IMR-90 (cell line): ENCODE measurements at regions not wholly inside any gene's neighbourhood (a gene's known extent, or its start where the extent isn't known, plus 50 kb on each side); places are given as distances from the start of the nearest gene placed in this dataset.
A peak's percentile ranks its signal among the peaks of the same experiment; 100 is the strongest.

ENCODE experiments used
- ATAC-seq: fragments of 200-7000 bp; cut with Tn5 transposase; 2 replicates; pipeline ENCODE4 v1.9.1; 2020; ENCODE audit warnings: low read depth, mild to moderate bottlenecking, moderate library complexity
- BruUV-seq: library from RNA; stranded (reverse); fragments of 400-500 nt; replicated peaks from 2 replicates; lab custom pipeline; 2021; lab: Mats Ljungman, UMichigan
- CTCF ChIA-PET: fragments of 300-600 bp; formaldehyde crosslinking; extraction: SDS; loops from one replicate; lab custom pipeline; 2021; ENCODE audit warnings: antibody characterized with exemption; lab: Yijun Ruan, JAX
- POLR2A ChIA-PET: fragments of 300-600 bp; sonication (Branson Sonifier 250); formaldehyde crosslinking; loops from one replicate; lab custom pipeline; 2022; ENCODE audit warnings: antibody characterized with exemption; ENCODE audit not compliant: unreplicated experiment; lab: Charles Lee
- DNase-seq: peaks from one replicate; pipeline ENCODE4 v3.0.0; 2013
- H2AFZ ChIP-seq: replicated peaks from 2 replicates; pipeline ENCODE3; 2013; ENCODE audit warnings: low read length, mild to moderate bottlenecking; ENCODE audit not compliant: poor library complexity
- H2AK5ac ChIP-seq: 2 replicates; pipeline ENCODE4 v1.6.1; 2013; ENCODE audit warnings: low read depth, low read length, inconsistent platforms
- H2AK9ac ChIP-seq: replicated peaks from 2 replicates; pipeline ENCODE3; 2013; ENCODE audit warnings: mild to moderate bottlenecking, low read depth, low read length, moderate library complexity; ENCODE audit not compliant: poor library complexity
- H2BK120ac ChIP-seq: 2 replicates; pipeline ENCODE4 v1.6.1; 2013; ENCODE audit warnings: low read depth, low read length, inconsistent platforms
- H2BK15ac ChIP-seq: 3 replicates; pipeline ENCODE4 v1.6.1; 2013; ENCODE audit warnings: low read depth, low read length, inconsistent platforms
- H2BK20ac ChIP-seq: 2 replicates; pipeline ENCODE4 v1.6.1; 2013; ENCODE audit warnings: low read depth, mild to moderate bottlenecking, inconsistent platforms, low read length, moderate library complexity
- H2BK5ac ChIP-seq: 2 replicates; pipeline ENCODE4 v1.6.1; 2013; ENCODE audit warnings: mild to moderate bottlenecking, low read depth, low read length, inconsistent platforms; ENCODE audit not compliant: poor library complexity, severe bottlenecking
- H3K14ac ChIP-seq: replicated peaks from 2 replicates; pipeline ENCODE4 v1.6.1; 2013; ENCODE audit warnings: low read depth, low read length, inconsistent platforms
- H3K18ac ChIP-seq: 2 replicates; pipeline ENCODE4 v1.6.1; 2013; ENCODE audit warnings: low read depth, low read length, control low read depth
- H3K23ac ChIP-seq: 2 replicates; pipeline ENCODE4 v1.6.1; 2013; ENCODE audit warnings: low read depth, low read length, inconsistent platforms
- H3K27ac ChIP-seq: 2 replicates; pipeline ENCODE4 v1.5.1; 2013; ENCODE audit warnings: mild to moderate bottlenecking, control low read depth, low read length; ENCODE audit not compliant: insufficient read depth
- H3K27me3 ChIP-seq: 2 replicates; pipeline ENCODE4 v1.6.1; 2013; ENCODE audit warnings: low read length; ENCODE audit not compliant: control insufficient read depth, insufficient read depth
- H3K36me3 ChIP-seq: 2 replicates; pipeline ENCODE4 v1.6.1; 2013; ENCODE audit warnings: low read length, mixed read lengths; ENCODE audit not compliant: control insufficient read depth, insufficient read depth
- H3K4ac ChIP-seq: 2 replicates; pipeline ENCODE4 v1.6.1; 2013; ENCODE audit warnings: low read depth, low read length, inconsistent platforms
- H3K4me1 ChIP-seq: 2 replicates; pipeline ENCODE4 v1.6.1; 2013; ENCODE audit warnings: low read length, mixed read lengths; ENCODE audit not compliant: control insufficient read depth, insufficient read depth
- H3K4me2 ChIP-seq: 2 replicates; pipeline ENCODE4 v1.6.1; 2013; ENCODE audit warnings: low read depth, mild to moderate bottlenecking, control low read depth, low read length, moderate library complexity
- H3K4me3 ChIP-seq: 2 replicates; pipeline ENCODE4 v1.5.1; 2013; ENCODE audit warnings: low read depth, mild to moderate bottlenecking, control low read depth, low read length, moderate library complexity; ENCODE audit not compliant: insufficient read depth
- H3K56ac ChIP-seq: 2 replicates; pipeline ENCODE4 v1.6.1; 2013; ENCODE audit warnings: low read length, inconsistent platforms; ENCODE audit not compliant: insufficient read depth; ENCODE audit errors: extremely low read depth
- H3K79me1 ChIP-seq, 2 experiments: 2 replicates each; pipeline ENCODE4 v1.6.1; 2013; ENCODE audit warnings: low read length in 2 of 2, inconsistent platforms in 1 of 2, low read depth in 1 of 2
- H3K9ac ChIP-seq: 2 replicates; pipeline ENCODE4 v1.6.1; 2013; ENCODE audit warnings: low read depth, low read length, control low read depth
- H3K9me1 ChIP-seq: 2 replicates; pipeline ENCODE4 v1.6.1; 2013; ENCODE audit warnings: low read length, inconsistent platforms; ENCODE audit not compliant: insufficient read depth
- H3K9me3 ChIP-seq: 2 replicates; pipeline ENCODE4 v1.6.1; 2013; ENCODE audit warnings: low read length; ENCODE audit not compliant: control insufficient read depth, insufficient read depth
- H4K20me1 ChIP-seq: 2 replicates; pipeline ENCODE4 v1.6.1; 2013; ENCODE audit warnings: low read length, inconsistent platforms; ENCODE audit not compliant: insufficient read depth
- H4K5ac ChIP-seq: 2 replicates; pipeline ENCODE4 v1.6.1; 2013; ENCODE audit warnings: mild to moderate bottlenecking, low read depth, low read length, control low read depth
- H4K8ac ChIP-seq, 2 experiments: 2 replicates each; pipeline ENCODE4 v1.6.1; 2013; ENCODE audit warnings: low read depth in 2 of 2, low read length in 2 of 2, control low read depth in 1 of 2, inconsistent platforms in 1 of 2
- H4K91ac ChIP-seq: 2 replicates; pipeline ENCODE4 v1.6.1; 2013; ENCODE audit warnings: low read depth, low read length, inconsistent platforms; ENCODE audit not compliant: insufficient read depth
- BHLHE40 ChIP-seq: fragments of 150-350 bp; IDR thresholded peaks from 2 replicates; pipeline ENCODE4 v1.6.1; 2016; ENCODE audit warnings: mild to moderate bottlenecking, low read depth, low read length
- CEBPB ChIP-seq: IDR thresholded peaks from 2 replicates; pipeline ENCODE4 v1.6.1; 2012; ENCODE audit warnings: low read depth, low read length, improper control_type of control experiment
- CHD1 ChIP-seq: IDR thresholded peaks from 2 replicates; pipeline ENCODE4 v1.6.1; 2012; ENCODE audit warnings: low read depth, low read length, improper control_type of control experiment
- ELK1 ChIP-seq: fragments of 150-350 bp; IDR thresholded peaks from 2 replicates; pipeline ENCODE4 v1.6.1; 2016; ENCODE audit warnings: low read depth, mild to moderate bottlenecking, low read length, moderate library complexity, borderline replicate concordance
- FOS ChIP-seq: fragments of 150-350 bp; IDR thresholded peaks from 2 replicates; pipeline ENCODE4 v1.6.1; 2016; ENCODE audit warnings: low read depth, low read length
- MAFK ChIP-seq: IDR thresholded peaks from 2 replicates; pipeline ENCODE4 v1.6.1; 2012; ENCODE audit warnings: low read depth, low read length, improper control_type of control experiment
- MAZ ChIP-seq: IDR thresholded peaks from 2 replicates; pipeline ENCODE4 v1.6.1; 2012; ENCODE audit warnings: low read depth, mild to moderate bottlenecking, low read length, improper control_type of control experiment, moderate library complexity, borderline replicate concordance
- MXI1 ChIP-seq: IDR thresholded peaks from 2 replicates; pipeline ENCODE4 v1.6.1; 2012; ENCODE audit warnings: low read depth, mild to moderate bottlenecking, low read length, moderate library complexity, borderline replicate concordance
- NFE2L2 ChIP-seq: fragments of 150-350 bp; IDR thresholded peaks from 2 replicates; pipeline ENCODE4 v1.6.1; 2016; ENCODE audit warnings: low read depth, mild to moderate bottlenecking, low read length
- POLR2A ChIP-seq: IDR thresholded peaks from 2 replicates; pipeline ENCODE4 v1.6.1; 2012; ENCODE audit warnings: mild to moderate bottlenecking, low read depth, low read length
- RAD21 ChIP-seq: IDR thresholded peaks from 2 replicates; pipeline ENCODE4 v1.6.1; 2012; ENCODE audit warnings: low read length, improper control_type of control experiment
- RCOR1 ChIP-seq: IDR thresholded peaks from 2 replicates; pipeline ENCODE4 v1.6.1; 2012; ENCODE audit warnings: mild to moderate bottlenecking, low read length, improper control_type of control experiment; ENCODE audit not compliant: insufficient replicate concordance
- RFX5 ChIP-seq: IDR thresholded peaks from 2 replicates; pipeline ENCODE4 v1.8.0; 2012; ENCODE audit warnings: low read depth, mild to moderate bottlenecking, low read length, moderate library complexity
- SMC3 ChIP-seq: fragments of 150-350 bp; IDR thresholded peaks from 2 replicates; pipeline ENCODE4 v1.6.1; 2016; ENCODE audit warnings: low read depth, mild to moderate bottlenecking, antibody characterized with exemption, low read length, moderate library complexity
- USF2 ChIP-seq: fragments of 150-350 bp; IDR thresholded peaks from 2 replicates; pipeline ENCODE4 v1.6.1; 2017; ENCODE audit warnings: mild to moderate bottlenecking, antibody characterized with exemption, low read length, low read depth
- WGBS, 2 experiments: methylation state at CpG; one replicate each; pipeline versions ENCODE4 v1.1.5 to v1.1.7; 2013; ENCODE audit warnings: missing lambda C conversion rate in 2 of 2; ENCODE audit not compliant: insufficient read length in 1 of 2; ENCODE audit errors: extremely low coverage in 2 of 2; 5-methylcytosine and 5-hydroxymethylcytosine counted together
- dilution Hi-C: fragments of 300-500 bp; cut with HindIII; formaldehyde crosslinking; loops from one replicate; pipeline ENCODE4 v1.14.3; 2018; ENCODE audit warnings: low sequenced_read_pairs; ENCODE audit not compliant: unreplicated experiment
- in situ Hi-C: fragments of 300-500 bp; cut with MboI; formaldehyde crosslinking; loops from 3 replicates; pipeline ENCODE4 v1.14.3; 2019; ENCODE audit warnings: low sequenced_read_pairs, inconsistent platforms, mixed read lengths
- intact Hi-C: fragments of 100-400 bp; cut with micrococcal nuclease; formaldehyde crosslinking; loops from 2 replicates; pipeline ENCODE4 v1.10.0; 2022
- TF ChIP-seq, protein P1 (sequence below): conservative IDR thresholded peaks from 2 replicates; pipeline ENCODE4 v1.5.1; 2012; ENCODE audit warnings: mild to moderate bottlenecking, low read depth, low read length, improper control_type of control experiment

- WGBS, 2 experiments: 75% methylated on average over 2 of the region's 4 CpGs; no CpG with 5 or more reads in 1 of the 2 experiments
- no TSS peak for BruUV-seq
- no peak for DNase-seq
These were observed 346.6 kb downstream of the MN1 start for GRCh38 chr22:27454807-27455450.

More at GRCh38 chr22:27454807-27455450, 346.6 kb downstream of the MN1 start:
- H4K20me1 ChIP-seq: no peaks in the 10 kb centered on the region
- H3K18ac ChIP-seq: no peak overlapping the region
- no peak overlapping the region for H2BK5ac ChIP-seq
- ATAC-seq: no peak
- in situ Hi-C loops (no loop called here), dilution Hi-C loops (no loop called here), intact Hi-C loops (loop anchor here (5.0 kb wide), 1 partner anchor 33 kb away; no protein-coding TSS in a partner anchor)
- H3K36me3 ChIP-seq: no peaks in the 10 kb centered on the region
- peak overlapping the region; percentile 17 for H2AK9ac ChIP-seq
- peak overlapping the region; percentile 13; the same call in 1 of the 2 replicates for H3K4ac ChIP-seq
- ChIA-PET CTCF (no interaction called here), POLR2A (no interaction called here)
- 0 out of 2 replicates have a peak overlapping the region, but pooled peaks have one; percentile 14 for H2BK20ac ChIP-seq
- H3K9me1 ChIP-seq: peaks cover 14% of the 10 kb centered on the region
- no peak overlapping the region for H3K14ac ChIP-seq
- no peak overlapping the region for H3K27ac ChIP-seq
- no peak overlapping the region for H4K8ac ChIP-seq
- peak overlapping the region; percentile 44; the same call in 1 of the 2 replicates for H2AK5ac ChIP-seq
- H3K9me3 ChIP-seq: peaks cover 5% of the 10 kb centered on the region
- no peak overlapping the region for H3K56ac ChIP-seq
- H3K27me3 ChIP-seq: peaks cover 1% of the 10 kb centered on the region; the same call in 1 of the 2 replicates
- H2BK15ac ChIP-seq: no peak overlapping the region; the same call in 2 of the 3 replicates
- H2AFZ ChIP-seq: peak overlapping the region; percentile 68
- no peak overlapping the region for H4K91ac ChIP-seq
- H3K9ac ChIP-seq: no peak overlapping the region
- no peak overlapping the region for H3K23ac ChIP-seq
- no peak overlapping the region for H3K4me2 ChIP-seq
- no peak overlapping the region for H4K5ac ChIP-seq
- H3K4me1 ChIP-seq: peaks cover 11% of the 10 kb centered on the region
- no peak for TF ChIP-seq RFX5
- TF ChIP-seq MXI1: no peak
- no peak for TF ChIP-seq RAD21
- no peak for TF ChIP-seq SMC3
- TF ChIP-seq, protein P1, sequence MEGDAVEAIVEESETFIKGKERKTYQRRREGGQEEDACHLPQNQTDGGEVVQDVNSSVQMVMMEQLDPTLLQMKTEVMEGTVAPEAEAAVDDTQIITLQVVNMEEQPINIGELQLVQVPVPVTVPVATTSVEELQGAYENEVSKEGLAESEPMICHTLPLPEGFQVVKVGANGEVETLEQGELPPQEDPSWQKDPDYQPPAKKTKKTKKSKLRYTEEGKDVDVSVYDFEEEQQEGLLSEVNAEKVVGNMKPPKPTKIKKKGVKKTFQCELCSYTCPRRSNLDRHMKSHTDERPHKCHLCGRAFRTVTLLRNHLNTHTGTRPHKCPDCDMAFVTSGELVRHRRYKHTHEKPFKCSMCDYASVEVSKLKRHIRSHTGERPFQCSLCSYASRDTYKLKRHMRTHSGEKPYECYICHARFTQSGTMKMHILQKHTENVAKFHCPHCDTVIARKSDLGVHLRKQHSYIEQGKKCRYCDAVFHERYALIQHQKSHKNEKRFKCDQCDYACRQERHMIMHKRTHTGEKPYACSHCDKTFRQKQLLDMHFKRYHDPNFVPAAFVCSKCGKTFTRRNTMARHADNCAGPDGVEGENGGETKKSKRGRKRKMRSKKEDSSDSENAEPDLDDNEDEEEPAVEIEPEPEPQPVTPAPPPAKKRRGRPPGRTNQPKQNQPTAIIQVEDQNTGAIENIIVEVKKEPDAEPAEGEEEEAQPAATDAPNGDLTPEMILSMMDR: no peak
- no peak for TF ChIP-seq RCOR1
- no peak for TF ChIP-seq CEBPB
- no peak for TF ChIP-seq MAZ
- no peak for TF ChIP-seq ELK1
- TF ChIP-seq BHLHE40: no peak
- TF ChIP-seq POLR2A: no peak
- TF ChIP-seq USF2: no peak
- no peak for TF ChIP-seq FOS
- no peak for TF ChIP-seq NFE2L2
- no peak for TF ChIP-seq CHD1
- no peak for TF ChIP-seq MAFK
- H3K4me3 ChIP-seq: no peak overlapping the region
- H3K79me1 ChIP-seq: no peaks in the 10 kb centered on the region
- peak overlapping the region; percentile 27; the same call in 1 of the 2 replicates for H2BK120ac ChIP-seq
